GM21526 (cell line): ENCODE measurements at regions not wholly inside any gene's neighbourhood (a gene's known extent, or its start where the extent isn't known, plus 50 kb on each side); places are given as distances from the start of the nearest gene placed in this dataset.

Experiments
- ATAC-seq: cut with Tn5 transposase; IDR thresholded peaks from one replicate; pipeline ENCODE4 v1.9.1; 2021; ENCODE audit warnings: moderate library complexity; ENCODE audit not compliant: unreplicated experiment, low FRiP score

- no peak for ATAC-seq
These were observed 643.5 kb downstream of the CDH11 start for GRCh38 chr16:64478252-64478906.

GRCh38 chr16:64475627-64476351, 646.1 kb downstream of the CDH11 start:
- ATAC-seq = no peak

- ATAC-seq = no peak
These were observed 650.9 kb downstream of the CDH11 start for GRCh38 chr16:64470916-64471315.

- ATAC-seq = no peak
These were observed 651.8 kb downstream of the CDH11 start for GRCh38 chr16:64469906-64470702.

GRCh38 chr16:64469351-64469750, 652.5 kb downstream of the CDH11 start:
- no peak for ATAC-seq

GRCh38 chr16:64468515-64469090, 653.3 kb downstream of the CDH11 start:
- no peak for ATAC-seq

GRCh38 chr16:64459821-64460220, 662.0 kb downstream of the CDH11 start:
- ATAC-seq = no peak

GRCh38 chr16:64459402-64459801, 662.5 kb downstream of the CDH11 start:
- ATAC-seq = no peak

- no peak for ATAC-seq
These were observed 666.6 kb downstream of the CDH11 start for GRCh38 chr16:64455275-64455674.

GRCh38 chr16:64453646-64454045, 668.2 kb downstream of the CDH11 start:
- ATAC-seq = no peak

- no peak for ATAC-seq
These were observed 669.4 kb downstream of the CDH11 start for GRCh38 chr16:64452446-64452845.

GRCh38 chr16:64450177-64450576, 671.7 kb downstream of the CDH11 start:
- ATAC-seq = no peak

- no peak for ATAC-seq
These were observed 672.4 kb downstream of the CDH11 start for GRCh38 chr16:64449506-64449905.

- no peak for ATAC-seq
These were observed 676.2 kb downstream of the CDH11 start for GRCh38 chr16:64445649-64446048.

- no peak for ATAC-seq
These were observed 676.6 kb downstream of the CDH11 start for GRCh38 chr16:64445245-64445644.

- ATAC-seq = no peak
These were observed 681.4 kb downstream of the CDH11 start for GRCh38 chr16:64440421-64440831.

GRCh38 chr16:64440005-64440404, 681.9 kb downstream of the CDH11 start:
- no peak for ATAC-seq

GRCh38 chr16:64437706-64438324, 684.0 kb downstream of the CDH11 start:
- ATAC-seq = no peak

GRCh38 chr16:64434526-64435069, 687.3 kb downstream of the CDH11 start:
- no peak for ATAC-seq

- no peak for ATAC-seq
These were observed 693.3 kb downstream of the CDH11 start for GRCh38 chr16:64428463-64429113.
